ENCODE measurements at regions not wholly inside any gene's neighbourhood (a gene's known extent, or its start where the extent isn't known, plus 50 kb on each side); places are given as distances from the start of the nearest gene placed in this dataset.

DNA sequence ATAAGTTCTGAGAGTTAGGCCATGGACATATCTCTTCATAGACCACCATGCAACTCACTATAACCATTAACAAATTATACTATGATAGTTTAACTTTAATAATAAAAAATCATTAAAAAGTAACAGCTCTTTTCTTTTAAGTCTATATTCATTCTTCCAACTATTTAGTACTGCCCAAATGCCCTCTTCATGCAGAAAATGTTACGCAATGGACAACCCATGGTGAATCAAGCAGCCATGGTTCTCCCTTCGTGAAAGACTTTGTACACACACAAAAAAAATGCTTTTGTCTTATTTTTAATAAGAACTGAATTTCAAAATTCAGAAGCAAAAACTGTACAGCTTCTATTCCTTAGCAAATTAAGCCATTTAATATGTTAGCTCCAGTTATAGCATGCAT, 401.1 kb downstream of the EFNA5 start:
- Histone ChIP-seq H2BK15ac (ENCODE audit: low read depth, low read length) (no peak overlapping the region), H2AK5ac (ENCODE audit: insufficient read length, low read length) (no peak overlapping the region), H3K14ac (ENCODE audit: insufficient read depth, low read length) (no peak overlapping the region), H3K18ac (ENCODE audit: insufficient read length, low read depth, low read length) (no peak overlapping the region), H3K56ac (ENCODE audit: insufficient read length, low read depth, low read length) (no peak overlapping the region), H2AFZ (ENCODE audit: low read length) (no peak overlapping the region), H3K27me3 (ENCODE audit: insufficient read depth, low read length) (no peaks in the 10 kb centered on the region), H2BK20ac (ENCODE audit: low read depth, low read length, poor library complexity, severe bottlenecking) (no peak overlapping the region), H3K79me1 (ENCODE audit: insufficient read depth, low read depth, low read length, poor library complexity, severe bottlenecking) (no peaks in the 10 kb centered on the region), H2BK120ac (ENCODE audit: low read depth, low read length, poor library complexity, severe bottlenecking) (no peak overlapping the region), H2BK12ac (ENCODE audit: insufficient read length, low read depth, low read length) (no peak overlapping the region), H3K27ac (ENCODE audit: insufficient read length, low read depth, low read length) (no peak overlapping the region), H3K79me2 (ENCODE audit: insufficient read depth, low read length) (no peaks in the 10 kb centered on the region), H3K4me2 (ENCODE audit: insufficient read depth, insufficient read length, low read length) (no peak overlapping the region), H4K91ac (ENCODE audit: insufficient read length, low read depth, low read length) (no peak overlapping the region), H3T11ph (ENCODE audit: low read length) (no peak overlapping the region), H3K4me1 (ENCODE audit: insufficient read depth, low read length) (peaks cover 3% of the 10 kb centered on the region; the same call in 1 of the 2 replicates), H3K23me2 (ENCODE audit: insufficient read length, low read depth, low read length, poor library complexity, severe bottlenecking) (no peaks in the 10 kb centered on the region), H3K4ac (ENCODE audit: low read depth, low read length) (no peak overlapping the region), H4K5ac (ENCODE audit: insufficient read length, low read depth, low read length) (no peak overlapping the region), H3K9me3 (ENCODE audit: control insufficient read depth, low read depth, low read length) (no peaks in the 10 kb centered on the region), H2BK5ac (ENCODE audit: insufficient read length, low read length) (no peak overlapping the region), H4K20me1 (ENCODE audit: control insufficient read depth, insufficient read depth, insufficient read length) (no peaks in the 10 kb centered on the region), H3K23ac (ENCODE audit: insufficient read length, low read depth, low read length) (no peak overlapping the region), H4K8ac (replicated peaks; ENCODE audit: insufficient read length, low read depth, low read length) (no peak overlapping the region), H3K9ac (ENCODE audit: extremely low read depth, insufficient read length, low read length) (no peak overlapping the region)
- WGBS (ENCODE audit: extremely low coverage, insufficient read length, low lambda C conversion rate), result no CpG with 5 or more reads among the region's 2 CpGs
- H3K36me3 Mint-ChIP-seq (ENCODE audit: insufficient read depth in 1 of 3, low read depth in 3 of 3), result no peaks in the 10 kb centered on the region
- peaks cover 22 to 23% of the 10 kb centered on the region in 2 experiments for H3K4me1 Mint-ChIP-seq
- no peak for DNase-seq
- H3K27ac Mint-ChIP-seq, result no peak overlapping the region
- H3K9me3 Mint-ChIP-seq, result no peaks in the 10 kb centered on the region
- H3K27me3 Mint-ChIP-seq (ENCODE audit: low read depth), result no peaks in the 10 kb centered on the region
- TF ChIP-seq, protein P1, sequence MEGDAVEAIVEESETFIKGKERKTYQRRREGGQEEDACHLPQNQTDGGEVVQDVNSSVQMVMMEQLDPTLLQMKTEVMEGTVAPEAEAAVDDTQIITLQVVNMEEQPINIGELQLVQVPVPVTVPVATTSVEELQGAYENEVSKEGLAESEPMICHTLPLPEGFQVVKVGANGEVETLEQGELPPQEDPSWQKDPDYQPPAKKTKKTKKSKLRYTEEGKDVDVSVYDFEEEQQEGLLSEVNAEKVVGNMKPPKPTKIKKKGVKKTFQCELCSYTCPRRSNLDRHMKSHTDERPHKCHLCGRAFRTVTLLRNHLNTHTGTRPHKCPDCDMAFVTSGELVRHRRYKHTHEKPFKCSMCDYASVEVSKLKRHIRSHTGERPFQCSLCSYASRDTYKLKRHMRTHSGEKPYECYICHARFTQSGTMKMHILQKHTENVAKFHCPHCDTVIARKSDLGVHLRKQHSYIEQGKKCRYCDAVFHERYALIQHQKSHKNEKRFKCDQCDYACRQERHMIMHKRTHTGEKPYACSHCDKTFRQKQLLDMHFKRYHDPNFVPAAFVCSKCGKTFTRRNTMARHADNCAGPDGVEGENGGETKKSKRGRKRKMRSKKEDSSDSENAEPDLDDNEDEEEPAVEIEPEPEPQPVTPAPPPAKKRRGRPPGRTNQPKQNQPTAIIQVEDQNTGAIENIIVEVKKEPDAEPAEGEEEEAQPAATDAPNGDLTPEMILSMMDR (conservative IDR thresholded peaks at IDR 0.05), result no peak
- H3K4me3 Mint-ChIP-seq, result no peak overlapping the region
